B cell (primary cell): ENCODE measurements at regions not wholly inside any gene's neighbourhood (a gene's known extent, or its start where the extent isn't known, plus 50 kb on each side); places are given as distances from the start of the nearest gene placed in this dataset.
"Not testable (repeated sequence)": the region's sequence is repeated elsewhere in the genome, so short reads cannot be mapped to it uniquely, and the experiment has no call there.

Source experiments
- ATAC-seq: fragments of 200-7000 bp; cut with Tn5 transposase; one replicate; pipeline ENCODE4 v1.10.0; 2021; ENCODE audit warnings: low read depth, mild to moderate bottlenecking, moderate number of reproducible peaks, moderate library complexity
- CTCF ChIA-PET: fragments of 350-600 bp; sonication (Branson Sonifier 250); formaldehyde crosslinking; loops from one replicate; lab custom pipeline; 2021; ENCODE audit warnings: antibody characterized with exemption, inconsistent platforms; lab: Charles Lee
- POLR2A ChIA-PET: fragments of 350-600 bp; sonication (Branson Sonifier 250); formaldehyde crosslinking; loops from one replicate; lab custom pipeline; 2021; ENCODE audit warnings: antibody characterized with exemption; lab: Charles Lee
- DNase-seq: peaks from one replicate; pipeline ENCODE4 v3.0.0; 2013
- H2AFZ ChIP-seq: 2 replicates; pipeline ENCODE4 v1.6.1; 2012; ENCODE audit warnings: mild to moderate bottlenecking, low read depth, low read length; ENCODE audit not compliant: insufficient read depth, poor library complexity, severe bottlenecking
- H3K27ac ChIP-seq, 2 donors: 1 replicate in 1 of 2; 2 replicates in 1 of 2; pipeline ENCODE4 v1.5.1; 2012 to 2013; ENCODE audit warnings: low read length in 2 of 2, mild to moderate bottlenecking in 2 of 2, moderate library complexity in 1 of 2
- H3K27me3 ChIP-seq, 4 experiments: fragments of 200-600 bp in 1 of 4; sonication (generic) in 1 of 4; replicated peaks in 1 of 4; 1 replicate in 2 of 4; 2 replicates in 2 of 4; pipeline versions ENCODE4 v1.6.1 to v1.7.0; 2013 to 2016; ENCODE audit warnings: low read length in 3 of 4, mild to moderate bottlenecking in 2 of 4, mixed read lengths in 1 of 4, moderate library complexity in 1 of 4; ENCODE audit not compliant: insufficient read depth in 4 of 4, control insufficient read depth in 3 of 4; ENCODE audit errors: control extremely low read depth in 1 of 4
- H3K36me3 ChIP-seq, 2 experiments: replicated peaks in 1 of 2; 1 replicate in 1 of 2; 2 replicates in 1 of 2; pipeline versions ENCODE4 v1.6.1 to v1.7.1; 2013; ENCODE audit warnings: low read length in 1 of 2; ENCODE audit not compliant: insufficient read depth in 2 of 2, control insufficient read depth in 1 of 2; ENCODE audit errors: control extremely low read depth in 1 of 2, extremely low read depth in 1 of 2
- H3K4me1 ChIP-seq, 2 donors: fragments of 200-600 bp in 1 of 2; sonication (generic) in 1 of 2; 1 replicate in 1 of 2; 2 replicates in 1 of 2; pipeline versions ENCODE4 v1.5.1 to v1.6.1; 2013 to 2017; ENCODE audit warnings: low read length in 2 of 2; ENCODE audit not compliant: control insufficient read depth in 2 of 2, insufficient read depth in 2 of 2
- H3K4me2 ChIP-seq: replicated peaks from 2 replicates; pipeline ENCODE3; 2012; ENCODE audit warnings: mild to moderate bottlenecking, low read depth, low read length; ENCODE audit not compliant: poor library complexity, severe bottlenecking
- H3K4me3 ChIP-seq, 5 experiments: fragments of 200-600 bp in 1 of 5; sonication (generic) in 1 of 5; 1 replicate in 3 of 5; 2 replicates in 2 of 5; pipeline versions ENCODE4 v1.5.1 to v1.7.0; 2011 to 2016; ENCODE audit warnings: low read length in 4 of 5, mild to moderate bottlenecking in 4 of 5, low read depth in 2 of 5, control low read depth in 1 of 5, moderate library complexity in 1 of 5; ENCODE audit not compliant: insufficient read depth in 1 of 5; ENCODE audit errors: control extremely low read depth in 1 of 5, extremely low read depth in 1 of 5
- H3K79me2 ChIP-seq: fragments of 200-600 bp; sonication (generic); one replicate; pipeline ENCODE4 v1.6.0; 2016; ENCODE audit warnings: low read length; ENCODE audit not compliant: control insufficient read depth, insufficient read depth
- H3K9ac ChIP-seq: fragments of 200-600 bp; sonication (generic); 2 replicates; pipeline ENCODE4 v1.6.1; 2017; ENCODE audit warnings: mild to moderate bottlenecking, low read length, moderate library complexity
- H3K9me3 ChIP-seq, 3 donors: one replicate each; pipeline versions ENCODE4 v1.6.1 to v1.7.1; 2013; ENCODE audit warnings: low read length in 2 of 3; ENCODE audit not compliant: control insufficient read depth in 2 of 3, insufficient read depth in 1 of 3; ENCODE audit errors: control extremely low read depth in 1 of 3
- H4K20me1 ChIP-seq: 2 replicates; pipeline ENCODE4 v1.6.0; 2012; ENCODE audit warnings: mild to moderate bottlenecking, low read length; ENCODE audit not compliant: insufficient read depth, control insufficient read depth, poor library complexity, severe bottlenecking
- H3K27ac Mint-ChIP-seq: one replicate; pipeline ENCODE4 v1.8.0; 2021; ENCODE audit warnings: mixed read lengths
- H3K27me3 Mint-ChIP-seq: one replicate; pipeline ENCODE4 v1.8.0; 2021; ENCODE audit warnings: mixed read lengths
- H3K4me1 Mint-ChIP-seq: one replicate; pipeline ENCODE4 v1.8.0; 2021; ENCODE audit warnings: mixed read lengths
- H3K4me3 Mint-ChIP-seq: one replicate; pipeline ENCODE4 v1.8.0; 2021; ENCODE audit warnings: mixed read lengths
- H3K9me3 Mint-ChIP-seq: one replicate; pipeline ENCODE4 v1.8.0; 2022; ENCODE audit warnings: mixed read lengths; ENCODE audit not compliant: insufficient read depth
- EZH2 ChIP-seq: IDR thresholded peaks from 2 replicates; pipeline ENCODE4 v1.6.1; 2012; ENCODE audit warnings: borderline replicate concordance, low read depth, mild to moderate bottlenecking, moderate library complexity, low read length; ENCODE audit not compliant: insufficient read depth, poor library complexity, severe bottlenecking
- WGBS: methylation state at CpG from one replicate; pipeline ENCODE4 v1.1.5; 2013; ENCODE audit warnings: missing lambda C conversion rate; ENCODE audit not compliant: insufficient coverage; 5-methylcytosine and 5-hydroxymethylcytosine counted together
- intact Hi-C: fragments of 100-400 bp; cut with micrococcal nuclease; formaldehyde crosslinking; loops from one replicate; pipeline ENCODE4 v1.10.0; 2022
- TF ChIP-seq, protein P1 (sequence below): fragments of 200-600 bp; IDR thresholded peaks from one replicate; pipeline ENCODE4 v1.8.0; 2022; ENCODE audit warnings: antibody characterized with exemption, mild to moderate bottlenecking

DNA sequence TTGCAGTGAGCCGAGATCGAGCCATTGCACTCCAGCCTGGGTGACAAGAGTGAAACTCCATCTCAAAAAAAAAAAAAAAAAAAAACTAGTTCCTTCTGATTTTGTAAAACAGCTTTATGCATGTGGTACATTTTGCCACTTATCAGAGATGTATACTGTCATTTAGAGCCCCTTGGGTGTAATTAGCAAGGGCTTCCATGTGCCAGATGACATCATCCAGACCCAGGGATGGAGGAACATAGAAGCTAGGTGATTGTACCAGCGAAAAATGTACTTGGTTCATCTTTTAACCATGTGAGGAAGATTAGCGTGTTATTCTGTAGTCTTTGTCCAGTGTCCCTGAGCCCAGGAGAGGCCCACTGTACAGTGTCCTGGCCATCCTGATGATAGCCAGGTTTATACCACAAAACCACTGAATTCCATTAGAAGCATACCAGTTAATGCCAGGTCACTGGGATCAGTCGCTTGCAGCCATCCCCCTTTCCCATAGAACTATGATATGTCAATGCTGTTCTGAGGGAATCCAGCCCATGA, 239.3 kb upstream of the SGCD start:
- POLR2A ChIA-PET, result no interaction called here
- no peaks in the 10 kb centered on the region for H3K4me1 Mint-ChIP-seq
- CTCF ChIA-PET, result no interaction called here
- no peaks in the 10 kb centered on the region for H3K4me1 ChIP-seq
- no peaks in the 10 kb centered on the region for H3K79me2 ChIP-seq
- peaks cover 6% of the 10 kb centered on the region for H3K9me3 Mint-ChIP-seq
- H2AFZ ChIP-seq, result no peak overlapping the region
- H3K27me3 ChIP-seq, result no peaks in the 10 kb centered on the region
- H3K36me3 ChIP-seq, result no peaks in the 10 kb centered on the region
- H3K27ac ChIP-seq, result no peak overlapping the region
- intact Hi-C loops, result no loop called here
- no peak overlapping the region for H3K4me3 Mint-ChIP-seq
- peaks cover 0 to 11% (median 0%) of the 10 kb centered on the region in 3 donors for H3K9me3 ChIP-seq
- no peak for TF ChIP-seq EZH2
- TF ChIP-seq, protein P1, sequence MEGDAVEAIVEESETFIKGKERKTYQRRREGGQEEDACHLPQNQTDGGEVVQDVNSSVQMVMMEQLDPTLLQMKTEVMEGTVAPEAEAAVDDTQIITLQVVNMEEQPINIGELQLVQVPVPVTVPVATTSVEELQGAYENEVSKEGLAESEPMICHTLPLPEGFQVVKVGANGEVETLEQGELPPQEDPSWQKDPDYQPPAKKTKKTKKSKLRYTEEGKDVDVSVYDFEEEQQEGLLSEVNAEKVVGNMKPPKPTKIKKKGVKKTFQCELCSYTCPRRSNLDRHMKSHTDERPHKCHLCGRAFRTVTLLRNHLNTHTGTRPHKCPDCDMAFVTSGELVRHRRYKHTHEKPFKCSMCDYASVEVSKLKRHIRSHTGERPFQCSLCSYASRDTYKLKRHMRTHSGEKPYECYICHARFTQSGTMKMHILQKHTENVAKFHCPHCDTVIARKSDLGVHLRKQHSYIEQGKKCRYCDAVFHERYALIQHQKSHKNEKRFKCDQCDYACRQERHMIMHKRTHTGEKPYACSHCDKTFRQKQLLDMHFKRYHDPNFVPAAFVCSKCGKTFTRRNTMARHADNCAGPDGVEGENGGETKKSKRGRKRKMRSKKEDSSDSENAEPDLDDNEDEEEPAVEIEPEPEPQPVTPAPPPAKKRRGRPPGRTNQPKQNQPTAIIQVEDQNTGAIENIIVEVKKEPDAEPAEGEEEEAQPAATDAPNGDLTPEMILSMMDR, result no peak
- WGBS, result 93% methylated on average over 2 of the region's 5 CpGs
- peaks cover 5% of the 10 kb centered on the region for H3K27me3 Mint-ChIP-seq
- no peak overlapping the region for H3K4me2 ChIP-seq
- DNase-seq (no peak), ATAC-seq (no peak)
- H3K9ac ChIP-seq, result no peak overlapping the region
- H3K27ac Mint-ChIP-seq, result no peak overlapping the region
- no peaks in the 10 kb centered on the region for H4K20me1 ChIP-seq
- H3K4me3 ChIP-seq, result no peak overlapping the region

DNA sequence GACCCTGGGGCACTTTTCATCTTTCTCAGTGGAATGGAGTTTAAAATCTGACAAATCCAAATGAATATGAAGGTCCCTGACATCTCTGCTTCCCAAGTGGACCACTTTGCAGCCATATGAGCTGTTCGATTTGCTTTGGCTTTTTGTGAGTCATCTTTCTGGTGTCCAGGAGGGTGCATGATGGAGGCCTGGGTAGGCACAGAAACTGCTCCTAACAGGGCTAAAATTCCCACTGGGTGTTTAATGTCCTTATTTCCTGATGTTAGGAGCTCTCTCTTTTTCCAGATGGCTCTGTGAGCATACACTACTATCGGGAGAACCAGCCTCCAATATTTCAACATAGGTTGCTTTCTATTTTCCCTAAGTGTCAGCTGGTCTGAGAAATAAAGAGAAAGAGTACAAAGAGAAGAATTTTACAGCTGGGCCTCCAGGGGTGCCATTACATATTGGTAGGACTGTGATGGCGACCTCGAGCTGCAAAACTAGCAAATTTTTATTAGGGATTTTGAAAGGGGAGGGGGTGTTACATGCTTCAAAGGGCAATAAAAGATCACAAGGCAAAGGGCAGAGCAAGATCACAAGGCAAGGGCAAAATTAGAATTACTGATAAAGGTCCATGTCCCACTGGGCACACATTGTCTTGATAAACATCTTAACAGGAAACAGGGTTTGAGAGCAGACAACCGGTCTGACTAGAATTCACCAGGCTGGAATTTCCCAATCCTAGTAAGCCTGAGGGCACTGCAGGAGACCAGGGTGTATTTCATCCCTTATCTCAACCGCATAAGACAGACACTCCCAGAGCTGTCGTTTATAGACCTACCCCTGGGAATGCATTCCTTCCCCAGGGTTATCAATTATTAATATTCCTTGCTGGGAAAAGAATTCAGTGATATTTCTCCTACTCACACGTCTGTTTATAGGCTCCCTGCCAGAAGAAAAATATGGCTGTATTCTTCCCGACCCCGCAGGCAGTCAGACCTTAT, 236.7 kb upstream of the SGCD start:
- H3K27ac Mint-ChIP-seq, H3K27me3 Mint-ChIP-seq, H3K4me3 ChIP-seq, H3K4me2 ChIP-seq, H3K9ac ChIP-seq, H3K27me3 ChIP-seq, H3K4me1 Mint-ChIP-seq, H3K27ac ChIP-seq, DNase-seq, H3K9me3 Mint-ChIP-seq, H3K36me3 ChIP-seq, CTCF ChIA-PET, H3K79me2 ChIP-seq, ATAC-seq, H4K20me1 ChIP-seq, H3K4me1 ChIP-seq, H3K4me3 Mint-ChIP-seq, intact Hi-C loops, POLR2A ChIA-PET, H2AFZ ChIP-seq: not testable (repeated sequence)
- peaks cover 0 to 15% (median 0%) of the 10 kb centered on the region in 3 donors for H3K9me3 ChIP-seq
- 89% methylated on average over 3 of the region's 10 CpGs for WGBS
